ENCODE measurements at regions not wholly inside any gene's neighbourhood (a gene's known extent, or its start where the extent isn't known, plus 50 kb on each side); places are given as distances from the start of the nearest gene placed in this dataset.

- no peaks in the 10 kb centered on the region for H3K36me3 ChIP-seq (ENCODE audit: control insufficient read depth in 2 of 3, insufficient read depth in 3 of 3, low read length in 3 of 3)
- no peak for DNase-seq
- no peaks in the 10 kb centered on the region for H3K27me3 ChIP-seq (ENCODE audit: control insufficient read depth, insufficient read depth, low read length)
- no peak overlapping the region for H3K4me3 ChIP-seq (ENCODE audit: low read length in 3 of 3)
- peaks cover 0 to 5% (median 0%) of the 10 kb centered on the region in 3 donors for H3K9me3 ChIP-seq (ENCODE audit: control insufficient read depth in 2 of 3, insufficient read depth in 1 of 3, low read length in 3 of 3)
- TF ChIP-seq CTCF (IDR thresholded peaks at IDR 0.05; ENCODE audit: borderline replicate concordance, extremely low read depth, insufficient read depth), result no peak
- H3K9ac ChIP-seq (ENCODE audit: low read length in 3 of 3), result no peak overlapping the region
- H3K4me1 ChIP-seq (ENCODE audit: control insufficient read depth in 2 of 3, insufficient read depth in 2 of 3, low read depth in 1 of 3, low read length in 3 of 3), result peaks cover 0 to 12% (median 0%) of the 10 kb centered on the region in 3 donors
- H3K27ac ChIP-seq (ENCODE audit: low read depth in 2 of 2, low read length in 2 of 2), result no peak overlapping the region
- intact Hi-C loops (cut with DNase I), result no loop called here
- no peak for FAIRE-seq
These were observed 132.3 kb upstream of the CHST15 start for GRCh38 chr10:124225467-124226270.

- Histone ChIP-seq H3K27ac (ENCODE audit: low read depth in 2 of 2, low read length in 2 of 2) (no peak overlapping the region), H3K4me3 (ENCODE audit: low read length in 3 of 3) (no peak overlapping the region), H3K36me3 (ENCODE audit: control insufficient read depth in 2 of 3, insufficient read depth in 3 of 3, low read length in 3 of 3) (no peaks in the 10 kb centered on the region), H3K27me3 (ENCODE audit: control insufficient read depth, insufficient read depth, low read length) (no peaks in the 10 kb centered on the region), H3K4me1 (ENCODE audit: control insufficient read depth in 2 of 3, insufficient read depth in 2 of 3, low read depth in 1 of 3, low read length in 3 of 3) (peaks cover 0 to 12% (median 0%) of the 10 kb centered on the region in 3 donors), H3K9me3 (ENCODE audit: control insufficient read depth in 2 of 3, insufficient read depth in 1 of 3, low read length in 3 of 3) (peaks cover 0 to 5% (median 0%) of the 10 kb centered on the region in 3 donors), H3K9ac (ENCODE audit: low read length in 3 of 3) (no peak overlapping the region)
- intact Hi-C loops (cut with DNase I), result no loop called here
- no peak for DNase-seq
- no peak for TF ChIP-seq CTCF (IDR thresholded peaks at IDR 0.05; ENCODE audit: borderline replicate concordance, extremely low read depth, insufficient read depth)
- no peak for FAIRE-seq
These were observed 131.7 kb upstream of the CHST15 start for GRCh38 chr10:124225029-124225466.

GRCh38 chr10:124224331-124225028, 131.1 kb upstream of the CHST15 start:
- no peak for FAIRE-seq
- TF ChIP-seq CTCF (IDR thresholded peaks at IDR 0.05; ENCODE audit: borderline replicate concordance, extremely low read depth, insufficient read depth), result no peak

More at GRCh38 chr10:124224331-124225028, 131.1 kb upstream of the CHST15 start:
- no peak overlapping the region for H3K27ac ChIP-seq (ENCODE audit: low read depth in 2 of 2, low read length in 2 of 2)
- no peaks in the 10 kb centered on the region for H3K27me3 ChIP-seq (ENCODE audit: control insufficient read depth, insufficient read depth, low read length)
- H3K9me3 ChIP-seq (ENCODE audit: control insufficient read depth in 2 of 3, insufficient read depth in 1 of 3, low read length in 3 of 3), result peaks cover 0 to 5% (median 0%) of the 10 kb centered on the region in 3 donors
- peaks cover 0 to 12% (median 0%) of the 10 kb centered on the region in 3 donors for H3K4me1 ChIP-seq (ENCODE audit: control insufficient read depth in 2 of 3, insufficient read depth in 2 of 3, low read depth in 1 of 3, low read length in 3 of 3)
- intact Hi-C loops (cut with DNase I), result no loop called here
- H3K9ac ChIP-seq (ENCODE audit: low read length in 3 of 3), result no peak overlapping the region
- H3K36me3 ChIP-seq (ENCODE audit: control insufficient read depth in 2 of 3, insufficient read depth in 3 of 3, low read length in 3 of 3), result no peaks in the 10 kb centered on the region
- DNase-seq, result no peak
- H3K4me3 ChIP-seq (ENCODE audit: low read length in 3 of 3), result no peak overlapping the region

Data from kidney (tissue), 13 donors.